Bronchial epithelial cell (primary cell): ENCODE measurements at regions not wholly inside any gene's neighbourhood (a gene's known extent, or its start where the extent isn't known, plus 50 kb on each side); places are given as distances from the start of the nearest gene placed in this dataset.

Experiments
- DNase-seq: peaks from one replicate; pipeline ENCODE4 v3.0.0-alpha.2; 2010; ENCODE audit warnings: low read depth
- FAIRE-seq: peaks from 2 replicates; lab custom pipeline; 2011; peaks lifted over from hg19 to GRCh38; lab: Jason Lieb, UNC
- H3K27me3 ChIP-seq: 2 replicates; pipeline ENCODE4 v1.5.1; 2011; ENCODE audit warnings: low read length; ENCODE audit not compliant: control insufficient read depth, insufficient read depth
- H3K36me3 ChIP-seq: 2 replicates; pipeline ENCODE4 v1.5.1; 2011; ENCODE audit warnings: low read length; ENCODE audit not compliant: control insufficient read depth, insufficient read depth
- H3K4me3 ChIP-seq: 2 replicates; pipeline ENCODE4 v1.5.1; 2011; ENCODE audit warnings: mild to moderate bottlenecking, low read depth, low read length, control low read depth
- TF ChIP-seq, protein P1 (sequence below): IDR thresholded peaks from 2 replicates; pipeline ENCODE4 v1.5.1; 2011; ENCODE audit warnings: mild to moderate bottlenecking, moderate library complexity, low read length, control low read depth, inconsistent platforms; ENCODE audit not compliant: insufficient read depth, severe bottlenecking

DNA sequence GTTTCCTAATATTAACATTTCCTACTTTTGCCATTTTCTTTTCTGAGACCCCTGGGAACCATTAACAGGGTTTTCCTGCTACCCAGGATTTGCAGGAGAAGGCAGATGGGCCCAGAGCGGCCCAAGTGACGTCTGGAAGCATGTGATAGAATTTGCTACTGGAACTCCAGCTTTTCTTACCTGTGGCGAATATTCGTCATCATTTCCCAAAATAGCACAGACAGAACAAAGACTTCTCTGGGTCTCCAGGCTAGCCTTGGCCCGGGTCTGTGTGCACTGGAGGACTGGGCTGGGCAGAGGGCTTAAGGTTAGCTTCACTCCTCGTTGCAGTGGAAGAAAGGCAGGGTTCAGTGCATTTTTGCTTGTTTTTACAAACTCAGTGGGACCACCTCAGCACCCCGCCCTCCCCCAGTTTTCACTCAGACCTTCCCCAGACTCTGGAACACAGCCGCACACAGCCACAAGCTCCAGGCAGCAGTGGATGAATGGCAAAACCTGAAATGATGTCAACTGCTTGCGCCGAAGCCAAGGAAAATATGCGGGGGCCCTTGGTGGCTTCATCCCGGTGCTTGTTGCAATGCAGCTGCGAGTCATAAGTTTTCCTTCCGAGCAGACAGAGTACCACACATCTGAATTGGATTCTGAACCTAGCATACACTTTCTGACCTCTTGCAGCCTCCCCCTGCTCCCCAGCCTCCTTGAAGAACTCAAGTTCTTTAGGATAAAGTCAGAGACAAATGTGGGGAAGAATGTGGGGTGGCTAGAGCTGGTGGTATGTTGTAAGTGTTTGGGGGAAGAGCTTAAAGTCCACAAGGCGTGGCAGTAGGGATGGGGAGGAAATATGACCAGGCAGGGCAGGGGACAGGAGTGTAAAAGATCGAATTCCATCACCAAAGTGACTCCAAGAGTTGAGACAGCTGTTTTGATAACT, 586.0 kb downstream of the CCDC171 start:
- FAIRE-seq (no peak), DNase-seq (no peak)
- TF ChIP-seq, protein P1, sequence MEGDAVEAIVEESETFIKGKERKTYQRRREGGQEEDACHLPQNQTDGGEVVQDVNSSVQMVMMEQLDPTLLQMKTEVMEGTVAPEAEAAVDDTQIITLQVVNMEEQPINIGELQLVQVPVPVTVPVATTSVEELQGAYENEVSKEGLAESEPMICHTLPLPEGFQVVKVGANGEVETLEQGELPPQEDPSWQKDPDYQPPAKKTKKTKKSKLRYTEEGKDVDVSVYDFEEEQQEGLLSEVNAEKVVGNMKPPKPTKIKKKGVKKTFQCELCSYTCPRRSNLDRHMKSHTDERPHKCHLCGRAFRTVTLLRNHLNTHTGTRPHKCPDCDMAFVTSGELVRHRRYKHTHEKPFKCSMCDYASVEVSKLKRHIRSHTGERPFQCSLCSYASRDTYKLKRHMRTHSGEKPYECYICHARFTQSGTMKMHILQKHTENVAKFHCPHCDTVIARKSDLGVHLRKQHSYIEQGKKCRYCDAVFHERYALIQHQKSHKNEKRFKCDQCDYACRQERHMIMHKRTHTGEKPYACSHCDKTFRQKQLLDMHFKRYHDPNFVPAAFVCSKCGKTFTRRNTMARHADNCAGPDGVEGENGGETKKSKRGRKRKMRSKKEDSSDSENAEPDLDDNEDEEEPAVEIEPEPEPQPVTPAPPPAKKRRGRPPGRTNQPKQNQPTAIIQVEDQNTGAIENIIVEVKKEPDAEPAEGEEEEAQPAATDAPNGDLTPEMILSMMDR: no peak
- H3K36me3 ChIP-seq: no peaks in the 10 kb centered on the region
- no peak overlapping the region for H3K4me3 ChIP-seq
- H3K27me3 ChIP-seq: no peaks in the 10 kb centered on the region

DNA sequence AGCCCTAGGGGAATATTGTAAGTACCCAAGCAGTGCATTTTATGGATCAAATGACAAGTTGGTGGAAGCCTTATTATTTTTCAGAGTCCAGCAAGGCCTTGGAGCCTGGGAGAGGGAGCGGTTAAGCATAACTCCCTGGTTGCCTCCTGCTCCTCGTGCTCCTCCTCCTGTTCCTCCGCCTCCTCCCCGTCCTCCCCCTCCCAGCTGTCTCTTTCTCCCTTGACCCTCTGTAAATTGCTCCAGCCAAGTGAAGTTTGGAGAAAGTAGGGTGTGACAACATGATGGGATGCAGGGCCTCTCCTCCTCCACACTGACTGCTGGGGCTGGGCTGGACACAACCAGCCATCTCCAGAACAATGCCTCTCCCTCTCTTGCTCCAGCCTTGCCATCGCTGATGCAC, 586.9 kb downstream of the CCDC171 start:
- Histone ChIP-seq H3K36me3 (no peaks in the 10 kb centered on the region), H3K27me3 (no peaks in the 10 kb centered on the region), H3K4me3 (no peak overlapping the region)
- FAIRE-seq (peak; percentile 76), DNase-seq (no peak)
- TF ChIP-seq, protein P1: no peak

DNA sequence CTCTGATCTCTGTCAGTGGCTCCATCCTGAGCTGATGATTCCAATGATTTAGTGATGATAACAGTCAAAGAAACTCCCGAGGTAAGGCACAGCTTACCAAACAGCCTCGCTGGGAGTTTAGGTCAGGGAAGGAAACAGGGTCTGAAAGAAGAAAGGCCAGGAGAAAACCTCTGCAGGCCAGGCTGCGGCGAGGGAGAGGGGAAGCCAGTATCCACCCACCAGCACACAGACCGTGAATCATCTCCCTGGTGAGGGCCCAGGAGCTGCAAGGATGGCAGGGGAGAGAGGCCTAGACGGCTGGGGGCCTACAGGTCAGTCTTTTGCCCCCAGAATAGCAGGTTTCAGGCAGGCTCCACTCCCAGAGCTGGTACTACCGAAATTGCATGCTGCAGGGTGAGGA, 590.5 kb downstream of the CCDC171 start:
- no peak for DNase-seq

DNA sequence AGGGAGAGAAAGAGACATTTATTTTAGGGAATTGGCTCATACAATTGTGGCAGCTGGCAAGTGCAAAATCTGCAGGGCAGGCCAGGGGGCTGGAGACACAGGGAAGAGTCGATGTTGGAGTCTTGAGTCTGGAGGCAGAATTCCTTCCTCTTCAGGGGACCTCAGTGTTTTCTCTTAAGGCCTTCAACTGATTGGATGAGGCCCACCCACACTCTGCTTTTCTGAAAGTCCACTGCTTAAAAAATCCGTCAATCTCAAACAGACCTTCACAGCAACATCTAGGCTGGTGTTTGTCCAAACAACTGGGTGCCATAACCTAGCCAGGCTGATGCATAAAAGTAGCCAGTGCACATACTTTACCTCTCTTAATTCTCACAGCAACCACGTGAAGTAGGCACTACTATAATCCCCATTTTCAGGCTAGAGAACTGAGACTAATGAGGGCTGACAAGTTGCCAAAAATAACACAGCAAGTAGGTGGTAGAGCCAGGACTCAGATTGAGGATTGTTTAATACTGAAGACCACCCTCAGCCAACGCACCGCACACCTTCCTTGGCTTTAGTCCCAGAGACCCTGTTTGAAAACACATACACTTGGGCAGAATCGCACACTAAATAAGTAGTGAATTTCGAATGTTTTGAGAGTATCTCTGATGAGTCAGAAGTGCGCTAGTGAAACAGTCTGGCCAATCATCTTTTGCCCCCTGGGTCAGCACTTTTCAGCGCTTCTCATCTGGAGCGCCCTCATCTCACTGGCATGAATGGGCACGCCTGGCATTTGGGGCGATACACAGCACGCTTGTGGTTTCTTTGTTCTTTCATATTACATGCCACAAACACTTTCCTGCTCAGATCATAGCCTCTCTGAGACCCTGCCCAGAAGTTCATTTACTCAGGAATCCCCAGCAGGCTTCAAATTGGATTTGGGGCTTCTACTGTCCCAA, 591.4 kb downstream of the CCDC171 start:
- peak; percentile 92 for FAIRE-seq

More for the DNA sequence above, 590.5 kb downstream of the CCDC171 start:
- FAIRE-seq: no peak
- TF ChIP-seq, protein P1: no peak
- Histone ChIP-seq H3K27me3 (no peaks in the 10 kb centered on the region), H3K4me3 (no peak overlapping the region), H3K36me3 (no peaks in the 10 kb centered on the region)

DNA sequence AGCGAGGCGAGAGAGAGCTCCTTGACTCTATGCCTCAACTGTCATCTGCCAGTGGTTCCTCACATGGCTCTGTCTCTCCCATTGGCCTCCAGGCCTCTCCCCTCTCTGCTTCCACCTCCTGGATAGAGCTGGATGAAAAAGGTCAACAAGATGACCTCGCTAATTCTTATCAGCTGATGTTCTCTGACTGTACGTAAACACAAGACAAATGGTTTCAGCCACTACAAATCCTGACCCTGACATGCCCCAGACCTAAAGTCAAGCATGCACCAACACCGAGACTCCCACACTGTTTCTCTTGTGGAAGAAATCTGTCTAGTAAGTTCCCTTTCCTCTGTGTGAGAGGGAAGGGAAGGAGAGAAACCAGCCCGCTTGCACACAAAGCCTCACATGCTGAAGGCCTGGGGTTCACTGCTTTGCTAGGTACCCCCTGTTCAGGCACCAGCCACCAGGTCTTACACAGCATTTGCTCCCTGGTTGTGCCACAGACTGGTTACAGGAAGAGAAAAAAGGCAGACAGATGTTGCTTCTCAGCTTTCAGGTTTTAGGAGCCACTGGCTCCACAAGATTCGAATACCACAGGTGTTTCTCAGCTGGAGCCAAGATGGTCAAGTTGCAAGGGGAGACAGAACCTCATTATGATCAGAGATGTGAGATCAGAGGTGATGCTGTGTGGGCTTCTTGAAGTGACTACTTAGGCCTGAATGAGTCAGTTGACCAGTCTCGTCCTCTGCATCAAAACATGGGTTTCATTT, 592.5 kb downstream of the CCDC171 start:
- TF ChIP-seq, protein P1: no peak
- Histone ChIP-seq H3K4me3 (no peak overlapping the region), H3K27me3 (no peaks in the 10 kb centered on the region), H3K36me3 (no peaks in the 10 kb centered on the region)
- DNase-seq: peak; percentile 43
- FAIRE-seq: peak; percentile 36

More for the DNA sequence above, 591.4 kb downstream of the CCDC171 start:
- TF ChIP-seq, protein P1: no peak
- peak; percentile 97 for DNase-seq
- Histone ChIP-seq H3K27me3 (no peaks in the 10 kb centered on the region), H3K36me3 (no peaks in the 10 kb centered on the region), H3K4me3 (no peak overlapping the region)
